ENCODE measurements at regions not wholly inside any gene's neighbourhood (a gene's known extent, or its start where the extent isn't known, plus 50 kb on each side); places are given as distances from the start of the nearest gene placed in this dataset.
"Not testable (repeated sequence)": the region's sequence is repeated elsewhere in the genome, so short reads cannot be mapped to it uniquely, and the experiment has no call there.

DNA sequence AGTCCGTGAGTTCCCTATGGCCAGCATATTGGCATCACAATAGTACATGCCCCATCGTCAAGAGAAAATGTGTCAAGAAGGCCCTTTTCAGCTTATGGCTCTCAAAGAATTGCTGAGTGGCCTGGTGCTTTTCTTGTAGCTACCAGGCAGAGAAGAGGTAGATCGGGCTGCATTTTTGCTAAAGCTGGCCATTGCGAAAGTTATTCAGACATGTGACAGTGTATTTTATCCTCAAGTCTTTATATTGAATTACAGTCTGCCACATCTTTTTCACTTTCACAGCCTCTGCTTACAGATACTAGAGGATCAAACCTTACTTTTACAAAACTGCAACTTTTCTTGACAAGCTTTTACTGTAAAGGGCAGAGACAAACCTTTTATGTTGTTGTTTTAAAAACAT, 261.5 kb upstream of the IGFBP7 start:
- no peak for DNase-seq

DNA sequence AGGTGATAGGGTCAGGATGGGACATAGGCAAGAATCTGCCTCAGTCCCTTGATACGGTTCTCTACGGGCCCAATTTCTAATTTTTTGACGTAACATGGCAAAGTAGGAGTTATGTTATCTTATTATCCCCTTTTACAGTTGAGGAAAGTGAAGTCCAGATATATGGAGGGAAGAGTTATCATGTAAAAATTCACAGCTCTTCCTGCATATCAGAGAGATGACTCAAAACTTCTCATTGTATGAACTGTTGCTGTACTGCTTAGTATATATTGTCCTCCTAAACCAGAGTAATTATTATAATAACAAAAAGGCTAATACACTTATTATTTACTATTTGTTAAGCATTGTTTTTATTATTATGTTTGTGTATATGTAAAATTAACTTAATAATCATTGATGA, 260.5 kb upstream of the IGFBP7 start:
- no peak for DNase-seq

DNA sequence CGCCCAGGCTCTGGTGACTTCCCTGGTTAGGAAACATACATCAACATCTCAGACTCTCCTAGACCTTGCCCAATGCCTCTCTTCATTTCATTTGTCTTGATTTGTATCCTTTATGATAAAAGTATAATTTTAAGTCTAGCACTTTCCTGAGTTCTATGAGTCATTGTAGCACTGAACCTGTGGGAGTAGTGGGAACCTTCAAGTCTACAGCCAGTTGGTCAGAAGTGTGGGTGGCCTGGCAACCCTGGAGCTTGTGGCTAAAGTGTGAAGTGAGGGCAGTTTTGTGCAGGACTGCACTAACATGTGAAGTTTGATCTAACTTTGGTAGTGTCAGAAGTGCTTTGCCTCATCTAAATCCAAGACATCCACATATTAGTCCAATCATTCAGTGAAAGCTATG, 259.3 kb upstream of the IGFBP7 start:
- no peak for DNase-seq

DNA sequence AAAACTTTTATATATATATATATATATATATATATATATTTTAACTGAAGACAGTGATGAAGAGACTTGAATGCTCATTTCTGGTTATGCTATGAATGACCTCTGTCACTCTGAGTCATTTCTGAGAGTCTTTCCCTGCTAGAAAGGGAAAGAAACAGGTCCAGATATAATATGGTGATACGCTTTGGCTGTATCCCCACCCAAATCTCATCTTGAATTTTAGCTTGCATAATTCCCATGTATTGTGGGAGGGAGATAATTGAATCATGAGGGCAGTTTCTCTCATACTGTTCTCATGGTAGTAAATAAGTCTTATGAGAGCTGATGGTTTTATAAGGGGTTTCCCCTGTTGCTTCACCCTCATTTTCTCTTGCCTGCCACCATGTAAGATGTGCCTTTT, 254.1 kb upstream of the IGFBP7 start:
- DNase-seq, result no peak

DNA sequence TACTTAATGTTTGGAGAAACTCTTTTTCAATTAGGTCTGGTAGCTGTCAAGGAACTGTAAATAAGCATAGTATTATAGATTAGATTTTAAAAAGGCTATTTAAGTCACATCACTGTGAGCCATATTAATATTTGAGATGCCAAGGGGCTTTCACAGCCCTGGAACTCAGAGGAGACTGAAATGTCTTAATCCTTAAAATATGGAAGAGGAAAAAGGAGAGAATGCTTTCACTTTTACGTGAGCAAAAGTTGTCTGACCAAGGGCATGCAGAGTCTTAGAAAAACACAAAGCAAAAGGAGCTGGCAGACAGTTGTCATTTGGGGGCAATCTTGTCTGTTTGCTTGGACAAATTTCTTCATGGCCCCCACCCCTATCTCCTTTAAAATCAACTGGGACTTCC, 253.2 kb upstream of the IGFBP7 start:
- DNase-seq, result no peak

DNA sequence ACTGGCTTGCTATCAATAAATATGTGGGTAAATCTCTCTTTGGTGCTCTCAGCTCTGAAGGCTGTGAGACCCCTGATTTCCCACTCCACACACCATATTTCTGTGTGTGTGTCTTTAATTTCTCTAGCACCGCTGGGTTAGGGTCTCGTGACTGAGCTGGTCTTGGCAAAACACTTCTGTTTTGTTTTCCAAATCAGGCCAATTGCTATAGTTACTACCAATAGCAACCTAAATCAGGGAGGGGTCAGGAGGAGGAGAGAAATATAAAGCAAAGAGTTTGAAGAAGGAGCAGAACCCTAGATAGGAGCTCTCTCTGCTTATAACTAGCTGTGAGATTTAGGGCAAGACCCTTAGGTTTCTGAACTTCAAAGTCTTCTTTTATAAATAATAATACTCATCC, 250.5 kb upstream of the IGFBP7 start:
- DNase-seq, result no peak

DNA sequence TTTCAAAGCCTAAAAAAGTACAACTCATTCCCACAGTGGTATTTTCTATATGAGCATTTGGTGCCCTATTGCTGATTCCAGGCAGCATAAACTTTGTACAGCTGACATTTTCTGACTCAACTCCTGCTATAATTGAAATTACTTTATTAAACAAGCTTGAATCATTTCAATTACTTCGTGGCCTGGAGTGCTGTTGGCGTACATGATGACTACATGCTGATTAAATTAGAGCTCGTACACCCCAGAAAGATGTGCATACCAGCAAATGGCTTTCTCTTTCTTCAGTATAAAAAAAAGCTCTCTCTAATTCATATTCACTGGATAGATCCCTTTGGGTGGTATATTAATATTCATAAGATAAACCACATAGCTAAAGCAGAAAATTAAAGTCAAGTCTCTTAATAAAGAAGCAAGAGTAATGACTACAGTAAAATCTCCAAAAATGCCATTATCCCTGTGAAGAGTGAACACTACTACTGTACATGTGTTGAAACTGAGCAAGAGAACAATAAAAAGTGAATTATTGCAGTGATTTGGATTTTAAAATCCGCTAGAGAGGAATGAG, 245.0 kb upstream of the IGFBP7 start:
- no peak for DNase-seq

DNA sequence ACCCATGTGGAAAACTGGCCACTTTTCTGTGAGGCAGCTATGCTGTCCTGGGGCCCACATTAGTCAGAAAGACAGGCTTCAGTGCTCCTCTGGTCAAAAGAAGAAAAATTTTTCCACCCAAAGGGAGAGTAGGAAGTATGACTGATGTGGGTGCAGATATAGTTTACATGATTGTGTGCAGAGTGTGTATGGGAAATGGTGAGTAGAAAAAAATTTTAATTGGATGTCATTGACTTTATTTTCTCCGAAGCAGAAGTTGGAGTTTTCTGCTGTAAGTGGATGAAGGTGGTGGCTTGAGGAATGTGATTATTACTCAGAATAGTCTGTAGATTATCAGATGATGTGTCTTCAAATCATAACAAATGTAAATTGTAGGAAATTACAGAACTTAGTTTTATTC, 241.5 kb upstream of the IGFBP7 start:
- no peak for DNase-seq

DNA sequence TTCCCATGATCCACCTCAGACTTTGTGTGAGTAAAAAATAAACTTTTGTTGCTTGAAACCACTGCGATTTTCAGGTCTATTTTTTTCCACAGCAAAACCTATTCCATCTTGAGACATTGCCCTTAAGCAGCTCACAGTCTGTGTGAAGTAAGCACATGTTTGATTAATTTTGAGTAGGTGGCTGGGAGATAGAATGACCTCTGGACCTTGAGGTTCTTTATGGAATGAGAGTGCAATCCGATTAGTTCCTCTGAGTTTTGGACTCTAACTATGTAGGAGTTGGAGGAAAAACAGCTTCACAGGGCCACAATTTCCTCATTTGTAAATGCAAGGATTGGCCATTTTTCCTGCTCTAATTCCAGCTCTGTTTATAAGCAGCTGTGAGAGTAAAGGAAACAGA, 234.1 kb upstream of the IGFBP7 start:
- DNase-seq, result no peak

DNA sequence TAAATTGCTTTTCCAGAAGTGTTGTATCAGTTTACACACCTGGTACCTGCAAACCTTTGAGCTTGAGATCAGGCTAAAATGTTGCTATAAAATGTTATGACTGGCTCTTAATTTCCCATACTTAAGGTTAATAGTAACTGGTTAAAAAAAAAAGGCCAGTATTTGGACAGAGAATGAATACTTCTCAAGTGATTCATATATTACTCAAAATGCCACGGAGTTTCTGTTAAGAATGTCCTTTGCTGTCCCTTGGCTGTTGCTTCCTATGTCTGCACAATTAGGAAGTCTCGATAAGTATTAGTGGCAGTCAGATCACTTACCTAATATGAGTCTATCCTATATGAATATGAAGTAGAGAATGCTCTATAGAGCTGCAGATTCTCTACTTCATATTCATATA, 232.2 kb upstream of the IGFBP7 start:
- no peak for DNase-seq

DNA sequence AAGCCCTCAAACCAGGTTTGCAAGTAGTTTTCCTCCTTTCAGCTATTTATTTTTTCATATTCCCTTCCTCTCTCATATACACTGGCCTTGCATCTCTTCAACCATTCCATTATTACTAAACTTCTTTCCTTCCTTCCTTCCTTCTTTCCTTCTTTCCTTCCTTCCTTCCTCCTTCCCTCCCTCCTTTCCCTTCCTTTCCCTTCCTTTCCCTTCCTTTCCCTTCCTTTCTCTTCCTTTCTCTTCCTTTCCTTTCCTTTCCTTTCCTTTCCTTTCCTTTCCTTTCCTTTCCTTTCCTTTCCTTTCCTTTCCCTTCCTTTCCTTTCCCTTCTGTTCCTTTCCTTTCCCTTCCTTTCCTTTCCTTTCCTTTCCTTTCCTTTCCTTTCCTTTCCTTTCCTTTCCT, 228.7 kb upstream of the IGFBP7 start:
- not testable (repeated sequence) for DNase-seq

DNA sequence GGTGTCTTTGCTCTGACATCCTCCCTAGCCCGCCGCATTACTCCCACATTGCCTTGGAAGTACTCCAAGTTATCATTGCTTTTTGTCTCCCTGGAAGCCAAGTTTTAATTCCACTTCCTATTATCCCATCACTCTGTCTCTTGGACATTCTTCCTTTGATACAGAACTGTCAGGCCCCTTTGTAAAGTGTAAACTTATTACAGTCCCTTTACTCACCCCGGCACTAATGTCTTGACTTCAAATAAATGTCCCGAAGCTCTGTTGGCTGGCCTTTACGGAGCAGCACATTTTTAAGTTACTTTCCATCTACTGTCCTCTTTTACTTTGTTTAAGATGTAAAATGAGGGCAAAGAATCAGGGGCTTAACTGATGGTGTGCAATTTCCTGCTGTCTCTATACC, 223.5 kb upstream of the IGFBP7 start:
- no peak for DNase-seq

DNA sequence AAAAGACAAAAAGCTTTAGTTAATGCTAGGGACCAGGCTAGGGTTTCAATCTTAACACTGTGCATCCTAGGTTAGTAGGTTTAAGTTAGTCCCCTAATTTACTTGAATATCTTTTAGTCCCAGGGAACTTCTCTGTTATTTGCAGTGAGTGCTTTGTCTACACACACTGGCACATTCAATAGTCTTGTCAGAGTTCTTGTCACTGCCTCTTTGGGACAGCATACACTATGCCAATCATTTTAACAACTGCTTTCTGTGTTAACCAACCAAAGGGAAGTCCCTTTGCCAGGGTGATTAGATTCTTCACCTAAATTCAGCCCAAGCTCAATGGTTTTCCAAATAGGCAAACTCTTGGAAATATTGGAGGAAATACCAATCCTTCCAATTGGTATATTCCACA, 221.8 kb upstream of the IGFBP7 start:
- no peak for DNase-seq

DNA sequence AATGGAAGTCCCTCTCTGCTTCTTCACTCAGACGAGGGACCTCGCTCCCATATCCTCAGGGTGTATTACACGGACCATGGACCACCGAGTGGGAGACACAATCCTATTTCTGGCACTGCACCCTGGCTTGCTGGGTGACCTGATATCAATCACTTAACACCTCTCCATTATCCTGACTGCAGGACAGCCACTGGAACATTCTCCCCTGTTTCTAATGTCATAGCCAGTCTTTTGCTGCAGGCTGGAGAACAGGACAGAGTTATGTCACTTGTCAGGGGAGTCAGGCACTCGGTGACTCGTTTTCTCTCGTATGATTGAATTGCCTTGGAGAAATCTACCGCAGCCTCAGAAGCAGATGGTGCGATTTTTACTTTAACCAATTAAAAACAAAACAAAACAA, 219.1 kb upstream of the IGFBP7 start:
- DNase-seq, result no peak

DNA sequence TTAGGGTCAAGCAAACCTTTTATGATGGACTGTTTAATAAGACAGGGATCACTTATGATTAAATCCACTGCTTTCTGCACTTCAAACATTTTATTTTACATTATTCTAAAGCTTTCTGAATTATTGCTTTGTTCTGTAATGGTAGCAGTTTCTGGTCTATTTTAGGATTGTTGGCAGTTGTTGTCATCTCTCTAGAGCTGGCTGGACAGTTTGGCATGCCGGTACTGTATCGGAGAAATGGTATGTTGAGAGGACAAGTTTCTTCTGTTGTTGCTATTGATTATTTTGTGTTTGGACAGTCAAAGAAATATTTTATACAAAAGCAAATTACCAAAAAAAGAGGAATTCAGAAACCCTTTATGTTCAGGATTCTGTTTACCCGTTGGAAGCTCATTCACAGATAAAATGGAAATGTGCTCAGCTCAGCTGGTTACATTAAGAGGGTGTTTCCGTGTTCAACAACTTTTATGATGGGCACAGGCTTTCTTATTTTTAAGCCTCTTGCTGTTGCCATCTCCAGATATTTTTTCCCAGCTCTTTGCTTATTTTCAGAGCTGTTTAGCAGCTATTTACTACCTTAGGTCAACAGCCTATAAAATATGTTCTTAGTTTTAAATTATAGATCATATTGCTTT, 214.6 kb upstream of the IGFBP7 start:
- no peak for DNase-seq

DNA sequence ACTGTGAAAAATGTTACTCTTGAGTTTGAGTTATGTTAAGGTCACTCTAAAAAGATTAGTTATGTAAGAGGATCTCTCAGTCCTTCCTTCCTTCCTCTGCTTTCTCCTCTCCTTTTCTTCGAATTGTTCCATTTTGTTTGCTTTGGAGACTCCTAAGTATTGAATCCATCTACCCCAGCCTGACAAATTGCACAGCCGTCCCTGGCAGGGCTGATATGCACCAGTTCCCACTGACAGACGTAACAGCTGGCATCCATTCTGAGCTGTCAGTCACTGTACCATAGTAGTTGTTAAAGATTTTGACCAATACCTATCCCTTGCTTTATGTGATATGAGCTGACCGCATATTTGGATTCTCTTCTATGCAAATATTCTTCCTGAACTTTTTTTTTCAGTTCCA, 210.7 kb upstream of the IGFBP7 start:
- DNase-seq, result no peak

DNA sequence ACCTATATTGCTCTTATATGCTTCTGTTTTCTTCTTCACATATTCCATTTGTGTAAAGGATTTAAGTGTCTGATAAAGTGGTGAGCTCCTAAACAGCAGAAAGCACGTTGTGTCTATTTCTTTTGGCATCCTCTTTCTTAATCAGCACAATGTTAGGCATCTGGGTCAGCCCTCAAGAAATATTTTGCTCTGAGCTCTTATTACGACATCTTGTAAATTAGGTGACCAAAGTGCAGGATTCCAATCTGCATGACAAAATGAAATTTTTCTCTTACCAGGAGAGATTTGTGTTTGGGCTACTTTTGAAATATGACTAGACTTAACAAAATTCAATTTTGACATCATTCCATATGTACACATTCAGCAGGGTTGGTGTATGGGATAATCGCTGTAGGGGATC, 210.0 kb upstream of the IGFBP7 start:
- no peak for DNase-seq

DNA sequence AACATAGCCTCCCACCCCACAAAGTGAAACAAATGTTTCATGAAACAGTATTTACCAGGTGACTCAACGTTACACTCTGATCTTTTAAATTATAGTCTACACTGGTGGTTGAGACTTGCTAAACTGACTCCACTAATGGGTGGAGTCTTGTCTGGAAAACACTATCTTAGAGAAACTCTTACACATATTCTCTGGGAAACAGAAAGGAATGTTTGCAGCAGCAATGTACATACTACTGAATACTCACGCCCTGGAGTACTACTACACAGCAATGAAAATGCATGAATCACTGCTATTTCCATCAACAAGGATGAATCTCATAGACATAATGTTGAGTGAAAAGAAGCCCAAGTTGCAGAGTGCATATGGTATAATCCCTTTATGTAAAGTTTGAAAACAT, 208.5 kb upstream of the IGFBP7 start:
- no peak for DNase-seq

DNA sequence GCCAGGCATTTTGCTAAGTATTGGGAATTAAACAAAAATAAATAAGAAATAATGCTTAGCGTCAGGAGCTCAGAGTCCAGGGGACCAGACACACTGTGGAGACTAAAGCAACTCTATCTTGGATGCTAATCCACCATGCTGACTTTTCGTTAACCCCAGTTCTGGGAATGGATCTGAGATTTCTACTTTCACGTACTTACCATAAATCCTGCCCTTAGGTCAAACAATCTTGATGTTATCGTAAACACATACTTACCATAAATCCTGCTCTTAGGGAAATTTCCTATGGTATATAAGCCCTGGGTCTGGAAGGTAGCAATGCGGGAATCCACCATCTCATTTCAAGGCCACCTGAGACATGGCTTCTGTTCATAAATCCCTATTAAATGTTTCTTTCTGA, 204.5 kb upstream of the IGFBP7 start:
- no peak for DNase-seq

DNA sequence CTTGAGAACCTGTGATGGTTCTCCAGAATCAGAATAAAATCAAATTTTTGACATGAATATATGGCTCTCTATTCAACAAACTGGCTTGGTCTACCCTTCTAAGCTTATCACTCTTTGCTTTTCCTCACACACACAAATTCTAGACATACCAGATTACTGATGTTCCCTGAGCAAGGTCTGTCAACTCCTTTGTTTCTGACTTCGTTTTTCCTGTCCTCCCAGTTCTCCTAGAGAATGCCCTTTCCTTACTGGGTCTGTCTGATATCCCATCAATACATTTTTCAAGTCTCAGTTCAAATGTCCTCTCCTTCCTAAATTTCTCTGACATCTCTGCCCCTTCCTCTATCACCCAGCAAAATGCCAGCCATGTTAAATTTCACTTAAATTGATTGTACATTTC, 202.1 kb upstream of the IGFBP7 start:
- no peak for DNase-seq

DNA sequence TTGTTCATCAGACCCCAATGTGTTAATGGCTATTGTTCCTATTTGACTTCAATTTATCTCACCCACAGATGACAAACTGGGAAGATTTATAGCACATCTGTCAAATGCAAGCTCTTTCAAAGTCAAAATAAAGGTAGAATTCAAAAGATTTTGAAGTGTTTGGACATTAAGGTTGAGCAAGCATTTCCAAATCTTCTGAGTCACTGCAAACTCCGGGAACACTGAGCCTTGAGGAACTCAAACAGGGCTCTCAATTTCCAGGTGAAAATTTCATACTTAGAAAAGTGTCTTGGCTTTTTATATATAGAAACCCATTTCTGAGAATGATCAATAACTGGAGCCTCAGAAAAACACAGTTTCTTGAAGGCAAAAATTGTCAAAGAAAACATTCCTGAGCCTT, 199.5 kb upstream of the IGFBP7 start:
- DNase-seq, result no peak

DNA sequence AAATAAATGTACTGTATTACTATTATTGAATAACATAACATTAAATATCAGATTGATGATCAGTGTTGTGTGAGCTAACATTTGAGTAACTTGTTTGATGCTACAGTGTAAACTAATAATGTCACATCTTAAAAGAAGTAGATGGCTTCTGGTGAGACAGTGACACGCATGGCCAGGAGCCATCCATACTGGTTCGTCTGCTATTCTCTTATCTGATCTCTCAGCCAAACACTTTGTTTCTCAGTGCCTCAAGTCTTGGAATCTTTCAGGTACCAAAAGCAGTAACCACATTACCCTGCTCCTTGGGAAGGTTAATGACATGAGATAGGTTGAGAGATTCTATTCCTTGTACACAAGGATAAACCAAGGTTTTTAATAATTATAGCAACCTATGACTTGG, 198.1 kb upstream of the IGFBP7 start:
- DNase-seq, result no peak

DNA sequence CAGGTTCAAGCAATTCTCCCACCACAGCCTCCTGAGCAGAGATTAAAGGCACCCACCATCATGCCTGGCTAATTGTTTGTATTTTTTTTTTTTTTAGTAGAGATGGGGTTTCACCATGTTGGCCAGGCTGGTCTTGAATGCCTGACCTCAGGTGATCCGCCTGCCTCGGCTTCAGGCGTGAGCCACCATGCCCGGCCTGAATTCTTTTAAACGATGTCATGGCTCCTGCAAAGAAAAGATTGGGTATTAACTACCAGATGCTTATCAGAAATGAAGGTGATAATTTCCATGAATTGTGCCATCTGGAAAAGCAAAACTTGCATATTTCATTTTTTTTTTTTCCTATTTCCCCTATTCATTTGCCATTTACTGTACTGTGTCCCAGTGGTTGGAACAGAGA, 195.7 kb upstream of the IGFBP7 start:
- no peak for DNase-seq

DNA sequence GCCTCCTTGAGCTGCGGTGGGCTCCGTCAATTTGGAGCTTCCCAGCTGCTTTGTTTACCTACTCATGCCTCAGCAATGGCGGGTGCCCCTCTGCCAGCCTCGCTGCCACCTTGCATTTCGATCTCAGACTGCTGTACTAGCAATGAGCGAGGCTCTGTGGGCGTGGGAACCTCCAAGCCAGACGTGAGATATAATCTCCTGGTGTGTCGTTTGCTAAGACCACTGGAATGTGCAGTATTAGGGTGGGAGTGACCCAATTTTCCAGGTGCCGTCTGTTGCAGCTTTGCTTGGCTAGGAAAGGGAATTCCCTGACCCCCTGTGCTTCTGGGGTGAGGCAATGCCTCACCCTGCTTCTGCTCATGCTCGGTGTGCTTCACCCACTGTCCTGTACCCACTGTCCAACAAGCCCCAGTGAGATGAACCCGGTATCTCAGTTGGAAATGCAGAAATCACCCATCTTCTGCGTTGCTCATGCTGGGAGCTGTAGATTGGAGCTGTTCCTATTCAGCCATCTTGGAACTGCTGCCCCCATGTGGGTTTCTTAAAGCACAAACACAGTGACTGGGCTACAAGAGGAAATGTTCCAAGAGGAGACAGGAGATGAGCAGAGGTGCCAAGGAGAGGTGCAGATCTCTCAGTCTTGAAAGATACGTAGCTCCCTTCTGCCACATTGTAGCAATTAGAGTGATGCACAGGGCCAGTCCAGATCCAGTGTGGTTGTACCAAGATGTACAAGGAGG, 193.0 kb upstream of the IGFBP7 start:
- no peak for DNase-seq

DNA sequence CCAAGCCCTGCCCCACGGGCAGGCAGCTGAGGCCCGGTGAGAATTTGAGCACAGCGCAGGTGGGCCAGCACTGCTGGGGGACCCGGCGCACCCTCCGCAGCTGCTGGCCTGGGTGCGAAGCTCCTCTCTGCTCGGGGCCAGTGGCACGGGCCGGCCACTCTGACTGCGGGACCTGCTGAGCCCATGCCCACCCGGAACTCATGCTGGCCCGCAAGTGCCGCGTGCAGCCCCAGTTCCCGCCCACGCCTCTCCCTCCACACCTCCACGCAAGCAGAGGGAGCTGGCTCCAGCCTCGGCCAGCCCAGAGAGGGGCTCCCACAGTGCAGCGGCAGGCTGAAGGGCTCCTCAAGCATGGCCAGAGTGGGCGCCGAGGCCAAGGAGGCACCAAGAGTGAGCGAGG, 190.1 kb upstream of the IGFBP7 start:
- not testable (repeated sequence) for DNase-seq

All from HCEC 1CT (cell line).